GM19238 (cell line): ENCODE measurements at regions not wholly inside any gene's neighbourhood (a gene's known extent, or its start where the extent isn't known, plus 50 kb on each side); places are given as distances from the start of the nearest gene placed in this dataset.
"Not testable (repeated sequence)": the region's sequence is repeated elsewhere in the genome, so short reads cannot be mapped to it uniquely, and the experiment has no call there.

Source experiments
- DNase-seq: peaks from one replicate; pipeline ENCODE4 v3.0.0; 2011; ENCODE audit warnings: low spot score; ENCODE audit not compliant: insufficient read length

DNA sequence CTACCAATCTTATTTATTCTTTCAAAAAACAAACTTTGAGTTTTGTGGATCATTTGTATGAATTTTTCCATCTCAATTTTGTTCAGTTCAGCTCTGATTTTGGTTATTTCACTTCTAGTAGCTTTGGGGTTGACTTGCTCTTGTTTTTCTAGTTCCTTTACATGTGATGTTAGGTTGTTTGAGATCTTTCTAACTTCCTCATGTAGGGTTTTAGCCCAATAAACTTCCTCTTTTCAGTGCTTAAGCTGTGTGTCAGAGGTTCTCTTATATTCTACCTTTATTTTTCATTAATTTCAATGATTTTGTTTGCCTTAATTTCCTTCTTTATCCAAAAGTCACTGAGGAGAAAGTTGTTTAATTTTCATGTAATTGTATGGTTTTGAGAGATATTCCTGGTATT is 860.4 kb upstream of the FBXO33 start:
- no peak for DNase-seq

DNA sequence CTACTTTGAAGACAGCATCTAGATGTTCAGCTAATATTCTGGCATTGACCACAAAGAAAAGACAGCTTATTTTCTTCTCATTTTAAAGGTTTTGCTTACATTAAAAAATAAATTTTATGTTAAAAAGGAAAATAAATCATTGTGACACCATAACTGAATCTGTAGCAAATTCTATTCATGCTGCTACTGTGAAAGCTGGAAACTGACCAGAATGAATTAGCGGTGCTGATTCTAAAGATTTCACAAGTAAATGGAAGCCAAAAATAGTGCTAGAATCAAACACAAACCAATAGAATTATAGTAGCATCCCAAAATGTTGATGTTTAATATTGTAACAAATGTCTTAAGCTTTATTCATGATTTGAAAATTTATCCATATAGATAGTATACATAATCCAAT is 850.0 kb upstream of the FBXO33 start:
- DNase-seq = no peak

- no peak for DNase-seq
Observed at GRCh38 chr14:40280652-40281051, 848.4 kb upstream of the FBXO33 start.

DNA sequence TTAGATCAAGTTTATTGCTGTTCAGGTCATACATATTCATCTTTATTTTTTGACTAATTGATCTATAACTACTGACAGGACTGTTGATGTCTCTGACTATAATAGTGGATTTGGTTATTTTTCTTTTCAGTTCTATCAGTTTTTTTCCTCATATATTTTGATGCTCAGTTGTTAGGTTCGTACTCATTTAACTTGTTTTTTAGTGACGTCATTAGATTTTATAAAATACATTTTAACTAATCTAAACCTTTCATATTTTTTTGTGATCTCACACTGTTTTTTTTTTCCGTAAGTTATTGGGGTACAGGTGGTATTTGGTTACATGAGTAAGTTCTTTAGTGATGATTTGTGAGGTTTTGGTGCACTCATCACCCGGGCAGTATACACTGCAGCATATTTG is 841.2 kb upstream of the FBXO33 start:
- no peak for DNase-seq

DNA sequence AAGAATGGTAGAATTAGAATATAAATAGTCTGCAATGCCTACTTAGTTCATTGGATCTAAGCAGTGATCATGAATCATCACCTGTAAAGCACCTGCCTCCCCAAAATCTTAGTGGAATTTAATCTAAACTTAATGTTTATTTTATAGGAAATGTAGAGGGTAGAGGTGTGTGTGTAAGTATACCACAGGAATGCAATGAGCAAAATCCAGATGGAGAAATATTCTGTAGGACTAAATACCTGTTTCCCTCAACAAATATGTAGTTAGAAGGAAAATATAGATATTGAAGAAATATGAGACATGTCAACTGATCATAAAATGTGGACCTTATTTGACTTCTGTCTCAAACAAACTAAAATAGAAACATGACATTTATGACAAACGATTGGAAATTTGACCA is 839.2 kb upstream of the FBXO33 start:
- no peak for DNase-seq

GRCh38 chr14:40269436-40269835 is 837.2 kb upstream of the FBXO33 start:
- DNase-seq = no peak

- DNase-seq = no peak
Observed at GRCh38 chr14:40268236-40268635, 836.0 kb upstream of the FBXO33 start.

GRCh38 chr14:40265096-40265495 is 832.9 kb upstream of the FBXO33 start:
- DNase-seq = no peak

DNA sequence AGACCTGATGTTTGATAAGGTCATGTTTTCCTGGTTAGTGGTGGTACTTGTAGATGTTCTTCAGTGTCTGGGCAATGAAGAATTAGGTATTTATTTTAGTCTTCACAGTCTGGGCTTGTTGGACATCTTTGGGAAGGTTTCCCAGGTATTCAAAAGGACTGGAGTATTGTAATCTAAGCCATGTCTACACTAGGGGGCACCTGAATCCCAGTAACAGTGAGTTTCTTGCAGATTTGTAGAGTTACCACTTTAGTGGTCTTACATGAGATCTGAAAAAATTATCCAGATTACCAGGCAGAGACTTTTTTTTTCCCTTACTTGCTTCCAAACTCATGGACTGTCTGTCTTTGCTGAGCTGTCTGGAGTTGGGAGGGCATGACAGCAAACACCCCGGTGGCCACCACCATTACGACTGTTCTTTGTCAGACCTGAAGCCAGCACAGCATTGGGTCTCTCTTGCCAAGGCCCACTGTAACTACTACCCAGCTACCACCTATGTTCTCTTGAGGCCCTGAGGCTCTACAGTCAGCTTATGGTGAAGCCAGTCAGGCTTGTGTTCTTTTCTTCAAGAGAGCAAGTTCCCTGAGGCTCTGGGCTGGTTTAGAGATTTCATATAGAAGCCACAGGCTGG is 820.7 kb upstream of the FBXO33 start:
- no peak for DNase-seq

DNA sequence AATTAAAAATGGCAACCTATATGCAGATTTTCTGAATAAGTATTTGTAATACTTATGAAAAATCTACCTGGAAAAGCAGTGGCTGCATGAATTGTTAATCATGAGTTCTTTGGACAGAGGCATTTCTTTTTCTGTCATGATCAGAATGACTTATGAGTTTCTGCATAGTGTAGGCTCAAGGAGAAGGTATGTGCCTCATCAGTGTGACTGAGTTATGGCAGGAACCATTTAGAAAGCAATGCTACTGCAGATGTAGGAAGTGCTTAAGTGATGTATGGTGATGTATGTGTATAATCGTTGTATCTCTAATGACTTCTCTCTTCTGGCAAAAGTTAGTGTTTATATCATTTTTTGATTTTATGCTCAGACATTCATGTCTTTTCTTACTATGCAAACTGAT is 816.4 kb upstream of the FBXO33 start:
- no peak for DNase-seq

DNA sequence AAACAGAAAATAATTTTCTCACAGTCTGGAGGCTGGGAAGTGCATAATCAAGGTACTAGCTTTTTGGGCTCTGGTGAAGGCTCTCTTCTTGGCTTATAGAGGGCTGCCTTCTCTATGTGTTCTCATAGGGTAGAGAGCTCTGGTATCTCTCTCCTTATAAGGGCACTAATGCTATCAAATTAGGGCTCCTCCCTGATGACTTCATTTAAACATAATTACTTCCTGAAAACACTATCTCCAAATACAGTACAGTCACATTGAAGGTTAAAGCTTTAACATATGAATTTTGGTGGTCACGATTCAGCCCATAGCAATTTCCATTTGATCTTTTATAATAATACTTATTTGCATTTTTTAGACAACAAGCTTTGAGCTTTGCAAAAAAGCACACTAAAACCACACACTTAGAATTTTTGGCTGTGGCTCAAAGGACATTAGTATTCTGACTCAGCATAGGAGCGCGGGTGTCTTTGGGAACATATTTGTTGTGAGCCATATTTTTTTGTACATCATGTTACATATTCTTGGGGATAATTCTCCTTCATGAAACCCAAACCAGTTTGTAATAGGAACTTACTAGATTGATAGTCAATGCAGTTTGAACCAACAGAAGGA is 808.1 kb upstream of the FBXO33 start:
- DNase-seq = no peak

- no peak for DNase-seq
Observed at GRCh38 chr14:40232302-40232701, 800.1 kb upstream of the FBXO33 start.

- no peak for DNase-seq
Observed at GRCh38 chr14:40229676-40230075, 797.4 kb upstream of the FBXO33 start.

DNA sequence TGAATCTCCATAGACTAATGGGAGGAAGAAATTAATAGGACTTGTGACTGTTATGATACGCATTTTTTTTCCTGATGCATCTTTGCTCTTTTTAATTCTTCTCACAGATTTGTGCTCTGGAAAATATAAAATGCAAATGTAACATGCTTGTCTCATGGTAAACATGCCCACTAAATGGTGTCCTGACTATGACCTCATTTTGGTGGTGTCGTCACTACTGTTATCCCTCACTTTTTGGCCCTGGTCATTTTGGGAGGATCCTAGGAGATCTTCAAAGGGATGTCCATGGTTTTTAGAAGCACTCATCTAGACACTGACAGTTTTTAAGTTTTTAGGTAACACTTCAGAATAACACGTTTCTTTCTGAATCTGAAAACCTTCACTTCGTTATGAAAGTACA is 790.8 kb upstream of the FBXO33 start:
- no peak for DNase-seq

- DNase-seq = no peak
Observed at GRCh38 chr14:40221428-40221827, 789.2 kb upstream of the FBXO33 start.

- DNase-seq = no peak
Observed at GRCh38 chr14:40219032-40219431, 786.8 kb upstream of the FBXO33 start.

GRCh38 chr14:40218282-40218941 is 786.2 kb upstream of the FBXO33 start:
- no peak for DNase-seq

DNA sequence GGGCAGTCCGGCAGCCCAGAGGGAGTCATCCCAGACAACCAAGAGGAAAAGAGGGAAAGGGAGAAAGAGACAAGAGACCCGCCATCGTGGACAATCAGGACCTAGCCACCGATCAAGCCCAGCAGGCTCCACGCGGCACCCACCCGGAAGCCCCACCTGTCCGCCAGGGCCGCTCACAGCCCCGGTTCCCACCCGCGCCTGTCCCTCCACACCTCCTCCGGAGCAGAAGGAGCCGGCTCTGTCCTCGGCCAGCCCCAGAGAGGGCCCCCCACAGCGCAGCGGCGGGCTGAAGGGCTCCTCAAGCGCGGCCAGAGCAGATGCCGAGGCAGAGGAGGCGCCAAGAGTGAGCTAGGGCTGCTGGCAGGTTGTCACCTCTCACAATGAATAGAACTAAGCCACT is 784.7 kb upstream of the FBXO33 start:
- no peak for DNase-seq

DNA sequence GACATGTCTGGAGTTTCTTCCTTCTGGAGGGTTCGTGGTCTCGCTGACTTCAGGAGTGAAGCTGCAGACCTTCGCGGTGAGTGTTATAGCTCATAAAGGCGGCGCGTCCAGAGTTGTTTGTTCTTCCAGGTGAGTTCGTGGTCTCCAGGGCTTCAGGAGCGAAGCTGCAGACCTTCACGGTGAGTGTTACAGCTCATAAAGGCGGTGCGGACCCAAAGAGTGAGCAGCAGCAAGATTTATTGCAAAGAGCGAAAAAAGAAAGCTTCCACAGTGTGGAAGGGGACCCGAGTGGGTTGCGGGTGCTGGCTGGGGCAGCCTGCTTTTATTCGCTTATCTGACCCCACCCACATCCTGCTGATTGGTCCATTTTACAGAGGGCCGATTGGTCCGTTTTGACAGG is 784.2 kb upstream of the FBXO33 start:
- DNase-seq = not testable (repeated sequence)

GRCh38 chr14:40213701-40214100 is 781.5 kb upstream of the FBXO33 start:
- no peak for DNase-seq

DNA sequence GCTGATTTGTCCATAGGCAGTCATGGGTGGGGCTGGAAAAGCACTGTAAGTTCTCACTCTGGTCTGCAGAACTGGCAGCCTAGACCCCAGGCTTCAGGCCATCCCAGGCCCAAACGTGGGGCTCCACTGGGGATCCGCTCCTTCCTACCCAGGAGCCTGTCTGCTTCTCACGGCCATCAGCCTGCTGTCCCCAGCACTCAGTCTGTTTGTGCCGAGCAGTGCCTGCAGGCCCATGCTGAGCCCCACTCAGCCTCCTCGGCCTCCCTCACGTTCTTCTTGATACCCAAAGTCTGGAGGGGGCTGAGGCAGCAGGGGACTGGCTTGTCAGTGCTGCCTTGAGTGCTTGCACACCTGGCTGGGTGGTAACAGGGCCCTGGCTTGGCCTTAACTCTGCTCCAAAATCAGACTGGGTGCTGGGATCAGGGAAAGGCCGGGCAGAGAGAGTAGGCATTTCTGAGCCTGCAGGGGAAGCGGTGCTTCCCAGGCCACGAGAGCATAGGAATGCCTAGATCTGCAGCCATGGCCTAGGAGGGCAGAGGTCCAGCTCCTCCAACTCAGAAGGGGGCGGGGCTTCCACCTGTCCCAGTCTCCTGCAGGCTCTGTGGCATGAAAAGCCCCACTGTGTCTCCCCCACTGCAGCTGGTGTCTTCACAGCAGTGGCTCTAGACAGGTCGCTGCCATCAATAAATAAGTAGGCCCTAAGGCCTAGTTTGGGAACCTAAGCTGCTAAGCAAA is 772.4 kb upstream of the FBXO33 start:
- no peak for DNase-seq

DNA sequence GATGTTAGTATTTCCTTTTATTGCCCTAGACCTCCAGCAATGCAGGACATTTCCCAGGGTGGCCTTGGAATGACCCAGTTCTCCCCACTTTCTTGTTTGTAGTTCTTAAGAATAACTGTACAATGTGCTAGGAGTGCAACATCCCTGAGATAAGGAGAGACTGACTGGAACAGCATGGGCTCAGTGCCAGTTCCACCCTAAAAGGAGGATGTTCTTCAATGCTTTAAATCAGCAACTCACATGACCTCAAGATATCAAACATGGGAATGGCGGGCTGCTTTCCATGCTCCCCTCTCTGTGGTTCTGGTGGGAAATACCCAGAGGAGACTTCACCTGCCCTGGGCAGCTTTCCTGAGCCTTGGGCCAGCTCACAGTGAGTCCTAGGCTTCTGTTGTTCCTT is 766.9 kb upstream of the FBXO33 start:
- DNase-seq = no peak
